ENCODE measurements at regions not wholly inside any gene's neighbourhood (a gene's known extent, or its start where the extent isn't known, plus 50 kb on each side); places are given as distances from the start of the nearest gene placed in this dataset.

GRCh38 chr3:67200618-67201017, 202.5 kb downstream of the KBTBD8 start:
- TF ChIP-seq CTCF (IDR thresholded peaks at IDR 0.05; ENCODE audit: unreplicated experiment), result no peak
- Mint-ChIP-seq H3K4me3 (ENCODE audit: low read depth) (no peak overlapping the region), H3K4me1 (ENCODE audit: low read depth) (peaks cover 5% of the 10 kb centered on the region)

GRCh38 chr3:67201026-67201425, 202.9 kb downstream of the KBTBD8 start:
- Mint-ChIP-seq H3K4me3 (ENCODE audit: low read depth) (no peak overlapping the region), H3K4me1 (ENCODE audit: low read depth) (peaks cover 5% of the 10 kb centered on the region), H3K36me3 (ENCODE audit: insufficient read depth) (no peaks in the 10 kb centered on the region), H3K27me3 (peaks cover 6% of the 10 kb centered on the region), H3K27ac (no peak overlapping the region), H3K9me3 (ENCODE audit: low read depth) (no peaks in the 10 kb centered on the region)
- DNase-seq (ENCODE audit: low spot score, unreplicated experiment), result no peak
- TF ChIP-seq CTCF (IDR thresholded peaks at IDR 0.05; ENCODE audit: unreplicated experiment), result no peak

More at GRCh38 chr3:67200618-67201017, 202.5 kb downstream of the KBTBD8 start:
- H3K9me3 Mint-ChIP-seq (ENCODE audit: low read depth), result no peaks in the 10 kb centered on the region
- no peak overlapping the region for H3K27ac Mint-ChIP-seq
- peaks cover 6% of the 10 kb centered on the region for H3K27me3 Mint-ChIP-seq
- DNase-seq (ENCODE audit: low spot score, unreplicated experiment), result no peak
- H3K36me3 Mint-ChIP-seq (ENCODE audit: insufficient read depth), result no peaks in the 10 kb centered on the region

- H3K27me3 Mint-ChIP-seq, result peaks cover 6% of the 10 kb centered on the region
- H3K9me3 Mint-ChIP-seq (ENCODE audit: low read depth), result no peaks in the 10 kb centered on the region
- no peaks in the 10 kb centered on the region for H3K36me3 Mint-ChIP-seq (ENCODE audit: insufficient read depth)
- DNase-seq (ENCODE audit: low spot score, unreplicated experiment), result no peak
- no peak for TF ChIP-seq CTCF (IDR thresholded peaks at IDR 0.05; ENCODE audit: unreplicated experiment)
- peaks cover 5% of the 10 kb centered on the region for H3K4me1 Mint-ChIP-seq (ENCODE audit: low read depth)
- H3K4me3 Mint-ChIP-seq (ENCODE audit: low read depth), result no peak overlapping the region
- H3K27ac Mint-ChIP-seq, result no peak overlapping the region
Measured at GRCh38 chr3:67202053-67202452, 203.9 kb downstream of the KBTBD8 start.

GRCh38 chr3:67204951-67205350, 206.8 kb downstream of the KBTBD8 start:
- Mint-ChIP-seq H3K4me1 (ENCODE audit: low read depth) (peaks cover 5% of the 10 kb centered on the region), H3K4me3 (ENCODE audit: low read depth) (no peak overlapping the region), H3K9me3 (ENCODE audit: low read depth) (no peaks in the 10 kb centered on the region), H3K27me3 (no peaks in the 10 kb centered on the region), H3K36me3 (ENCODE audit: insufficient read depth) (no peaks in the 10 kb centered on the region), H3K27ac (no peak overlapping the region)
- no peak for TF ChIP-seq CTCF (IDR thresholded peaks at IDR 0.05; ENCODE audit: unreplicated experiment)
- DNase-seq (ENCODE audit: low spot score, unreplicated experiment), result no peak

- Mint-ChIP-seq H3K9me3 (ENCODE audit: low read depth) (no peaks in the 10 kb centered on the region), H3K27me3 (peaks cover under 1% of the 10 kb centered on the region), H3K36me3 (ENCODE audit: insufficient read depth) (no peaks in the 10 kb centered on the region), H3K27ac (no peak overlapping the region), H3K4me3 (ENCODE audit: low read depth) (no peak overlapping the region), H3K4me1 (ENCODE audit: low read depth) (no peaks in the 10 kb centered on the region)
- TF ChIP-seq CTCF (IDR thresholded peaks at IDR 0.05; ENCODE audit: unreplicated experiment), result no peak
- DNase-seq (ENCODE audit: low spot score, unreplicated experiment), result no peak
Measured at GRCh38 chr3:67215690-67216089, 217.6 kb downstream of the KBTBD8 start.
